HG03460 (cell line): ENCODE measurements at regions not wholly inside any gene's neighbourhood (a gene's known extent, or its start where the extent isn't known, plus 50 kb on each side); places are given as distances from the start of the nearest gene placed in this dataset.
"Not testable (repeated sequence)": the region's sequence is repeated elsewhere in the genome, so short reads cannot be mapped to it uniquely, and the experiment has no call there.

Experiments
- ATAC-seq: cut with Tn5 transposase; IDR thresholded peaks from one replicate; pipeline ENCODE4 v1.9.1; 2021; ENCODE audit not compliant: unreplicated experiment

DNA sequence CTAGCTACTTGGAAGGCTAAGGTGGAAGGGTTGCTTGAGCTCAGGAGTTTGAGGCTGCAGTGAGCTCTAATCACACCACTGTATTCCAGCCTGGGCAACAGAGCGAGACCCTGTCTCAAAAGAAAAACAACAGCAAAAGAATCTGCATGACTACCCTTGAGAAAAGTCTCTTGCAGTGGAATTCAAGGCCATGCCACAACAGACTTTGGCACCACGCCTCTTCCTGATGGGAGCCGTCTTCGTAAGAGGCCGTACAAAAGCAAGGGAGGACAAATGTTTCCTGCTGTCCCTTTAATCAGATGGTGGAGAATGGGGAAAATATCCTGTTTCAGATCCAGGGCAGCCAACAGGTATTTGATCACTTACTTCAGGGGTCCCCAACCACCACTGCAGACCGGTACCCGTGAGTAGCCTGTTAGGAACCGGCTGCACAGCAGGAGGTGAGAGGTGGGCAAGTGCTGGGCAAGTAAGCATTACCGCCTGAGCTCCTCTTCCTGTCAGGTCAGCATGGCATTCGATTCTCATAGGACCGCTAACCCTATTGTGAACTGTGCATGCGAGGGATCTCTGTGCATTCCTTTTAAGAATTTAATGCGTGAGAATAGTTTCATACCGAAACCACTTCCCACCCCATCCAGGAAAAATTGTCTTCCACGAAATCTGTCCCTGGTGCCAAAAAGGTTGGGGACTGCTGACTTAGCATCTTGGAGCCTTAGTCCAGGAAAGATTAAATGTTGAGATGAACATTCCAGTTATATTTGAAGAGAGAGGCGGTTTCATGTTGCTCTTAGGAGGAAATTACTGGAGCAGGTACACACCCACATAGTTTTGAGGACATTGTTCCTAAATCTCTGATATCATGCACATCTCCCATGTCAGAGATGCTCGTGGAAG is 94.4 kb upstream of the XPO1 start:
- ATAC-seq, result no peak

DNA sequence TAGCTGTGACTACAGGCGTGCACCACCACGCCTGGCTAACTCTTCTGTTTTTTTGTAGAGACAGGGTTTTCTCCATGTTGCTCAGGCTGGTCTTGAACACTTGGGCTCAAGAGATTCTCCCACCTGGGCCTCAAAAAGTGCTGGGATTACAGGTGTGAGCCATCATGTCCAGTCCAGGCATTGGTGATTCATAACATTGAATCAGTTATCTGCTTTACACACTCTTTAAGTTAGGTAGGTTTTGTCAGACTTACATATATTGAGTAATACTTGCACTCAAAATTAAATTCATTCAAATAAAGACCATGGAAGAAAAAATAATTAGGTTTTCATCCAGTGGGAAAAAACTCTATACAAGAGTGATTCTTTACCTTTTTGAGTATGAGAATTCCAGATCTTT is 93.2 kb upstream of the XPO1 start:
- no peak for ATAC-seq

DNA sequence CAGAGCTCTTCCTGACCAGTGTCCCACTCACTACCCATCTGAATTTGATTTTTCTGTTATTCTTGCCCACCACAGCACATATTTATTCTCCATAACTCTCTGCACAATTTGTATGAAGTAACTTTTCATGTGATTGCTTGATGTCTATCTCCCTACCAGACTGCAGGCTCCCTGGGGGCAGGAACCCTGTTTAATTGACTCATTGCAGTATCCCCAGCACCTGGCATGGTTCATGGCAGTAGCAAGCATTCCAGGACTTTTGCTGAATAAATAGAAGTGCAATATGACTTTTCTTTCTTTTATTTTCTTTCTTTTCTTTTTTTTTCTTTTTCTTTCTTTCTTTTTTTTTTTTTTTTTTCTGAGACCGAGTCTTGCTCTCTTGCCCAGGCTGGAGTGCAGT is 88.7 kb upstream of the XPO1 start:
- no peak for ATAC-seq

DNA sequence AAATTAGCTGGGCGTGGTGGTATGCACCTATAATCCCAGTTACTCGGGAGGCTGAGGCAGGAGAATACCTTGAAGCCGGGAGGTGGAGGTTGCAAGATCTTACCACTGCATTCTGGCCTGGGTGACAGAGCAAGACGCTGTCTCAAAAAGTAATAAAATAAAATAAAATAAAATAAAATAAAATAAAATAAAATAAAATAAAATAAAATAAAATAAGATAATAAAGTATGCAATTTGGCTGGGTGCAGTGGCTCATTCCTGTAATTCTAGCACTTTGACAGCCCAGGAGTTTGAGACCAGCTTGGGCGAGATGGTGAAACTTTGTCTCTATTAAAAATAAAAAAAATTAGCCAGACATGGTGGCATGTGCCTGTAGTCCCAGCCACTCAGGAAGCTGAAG is 85.6 kb upstream of the XPO1 start:
- no peak for ATAC-seq

DNA sequence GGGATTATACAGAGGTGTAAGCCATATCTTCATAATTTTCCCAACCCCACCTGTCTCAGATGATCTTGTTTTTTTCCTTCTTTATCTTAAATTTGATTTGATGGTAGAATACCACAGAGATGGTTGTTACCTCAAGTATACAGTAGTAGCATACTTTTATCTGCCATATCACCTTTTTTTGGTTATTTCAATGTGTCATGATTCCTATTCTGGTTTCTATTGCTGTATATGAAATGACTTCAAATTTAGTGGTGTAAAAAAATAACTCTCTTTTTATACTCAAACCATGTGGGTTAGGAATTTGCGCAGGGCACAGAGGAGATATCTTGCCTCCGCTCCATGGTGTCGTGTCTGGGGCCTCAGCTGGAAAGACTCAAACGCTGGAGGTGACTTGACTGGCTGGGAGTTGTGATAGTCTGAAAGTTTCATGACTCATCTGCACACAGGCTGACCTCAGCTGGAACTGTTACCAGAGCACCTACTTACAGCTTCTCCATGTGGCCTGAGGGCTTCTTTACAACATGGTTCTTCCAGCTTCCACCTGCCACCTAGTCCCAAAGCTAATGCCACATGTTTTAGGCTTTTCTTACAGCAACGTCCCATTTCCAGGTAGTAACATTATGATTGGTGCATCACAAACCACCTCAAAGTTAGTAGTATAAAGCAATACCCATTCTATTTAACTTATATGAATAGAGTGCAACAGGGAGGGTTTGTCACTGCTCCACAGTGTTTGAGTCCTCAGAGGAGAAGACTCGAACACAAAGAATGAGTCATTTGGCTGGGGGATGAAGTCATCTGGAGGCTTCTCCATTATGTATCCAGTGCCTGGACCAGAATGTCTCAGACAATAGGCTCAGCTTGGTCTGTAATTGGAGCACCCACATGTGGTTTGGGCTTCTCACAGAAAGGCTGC is 82.3 kb upstream of the XPO1 start:
- no peak for ATAC-seq

DNA sequence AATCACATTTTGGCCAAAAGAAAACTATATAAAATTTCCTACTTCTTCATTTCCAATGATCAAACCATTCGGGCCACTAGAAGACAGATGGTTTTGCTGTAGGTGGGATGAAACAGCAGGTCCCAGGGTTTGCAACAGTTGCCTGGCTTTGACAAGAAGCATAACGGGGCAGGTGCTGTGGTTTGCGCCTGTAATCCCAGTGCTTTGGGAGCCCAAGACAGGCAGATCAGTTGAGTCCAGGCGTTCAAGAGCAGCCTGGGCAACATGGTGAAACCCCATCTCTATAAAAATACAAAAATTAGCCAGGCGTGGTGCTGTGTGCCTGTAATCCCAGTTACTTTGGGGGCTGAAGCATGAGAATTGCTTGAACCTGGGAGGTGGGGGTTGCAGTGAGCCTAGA is 81.4 kb upstream of the XPO1 start:
- no peak for ATAC-seq

DNA sequence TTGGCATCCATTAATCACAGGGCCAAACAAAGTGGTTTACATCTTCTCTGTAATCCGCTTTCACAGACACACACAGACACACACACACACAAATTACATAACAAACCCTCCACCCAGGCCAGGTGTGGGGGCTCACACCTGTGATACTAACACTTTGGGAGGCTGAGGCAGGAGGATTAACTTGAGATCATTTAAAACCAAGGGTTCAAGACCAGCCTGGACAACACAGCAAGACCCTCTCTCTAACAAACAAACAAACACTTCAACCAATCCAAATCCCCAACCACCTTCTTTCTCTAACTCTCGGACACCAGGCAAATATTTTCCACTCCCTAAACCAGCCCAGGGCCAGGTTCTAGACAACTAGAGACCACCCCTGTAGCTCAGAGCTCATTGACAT is 79.5 kb upstream of the XPO1 start:
- ATAC-seq, result no peak

DNA sequence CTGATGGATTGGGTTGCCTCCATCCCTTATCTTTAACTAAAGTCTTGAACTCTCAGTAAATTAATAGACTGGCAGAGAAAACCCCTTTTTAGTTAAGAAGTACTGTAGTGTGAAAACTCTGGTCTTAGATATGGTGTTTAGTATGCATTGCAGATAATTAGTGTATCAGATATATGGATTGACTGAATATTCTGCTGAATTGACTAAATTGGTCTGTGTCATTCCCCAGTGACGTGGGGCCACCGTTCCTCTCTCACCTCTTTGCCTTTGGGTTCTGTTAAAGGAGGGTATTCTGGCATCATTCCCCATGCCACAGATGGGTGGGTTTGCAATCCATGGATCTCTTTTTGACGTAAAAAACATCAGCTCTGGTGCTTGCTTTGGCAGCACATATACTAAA is 67.1 kb upstream of the XPO1 start:
- ATAC-seq, result no peak

DNA sequence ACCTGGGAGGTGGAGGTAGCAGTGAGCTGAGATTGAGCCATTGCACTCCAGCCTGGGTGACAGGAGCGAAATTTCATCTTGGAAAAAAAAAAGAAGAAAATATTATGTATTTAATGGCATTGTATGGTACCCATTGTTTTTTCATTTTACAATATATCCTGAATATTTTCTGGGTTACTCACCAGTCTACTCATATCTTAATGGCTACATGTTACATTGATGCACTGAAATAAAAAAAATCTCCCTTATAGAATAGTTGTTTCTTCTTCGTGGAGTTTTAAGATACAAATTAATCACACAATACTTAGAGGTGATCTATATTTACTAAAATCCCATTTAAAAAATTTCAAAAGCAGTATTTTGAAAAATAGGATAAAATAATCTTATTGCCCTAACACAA is 66.3 kb upstream of the XPO1 start:
- no peak for ATAC-seq

DNA sequence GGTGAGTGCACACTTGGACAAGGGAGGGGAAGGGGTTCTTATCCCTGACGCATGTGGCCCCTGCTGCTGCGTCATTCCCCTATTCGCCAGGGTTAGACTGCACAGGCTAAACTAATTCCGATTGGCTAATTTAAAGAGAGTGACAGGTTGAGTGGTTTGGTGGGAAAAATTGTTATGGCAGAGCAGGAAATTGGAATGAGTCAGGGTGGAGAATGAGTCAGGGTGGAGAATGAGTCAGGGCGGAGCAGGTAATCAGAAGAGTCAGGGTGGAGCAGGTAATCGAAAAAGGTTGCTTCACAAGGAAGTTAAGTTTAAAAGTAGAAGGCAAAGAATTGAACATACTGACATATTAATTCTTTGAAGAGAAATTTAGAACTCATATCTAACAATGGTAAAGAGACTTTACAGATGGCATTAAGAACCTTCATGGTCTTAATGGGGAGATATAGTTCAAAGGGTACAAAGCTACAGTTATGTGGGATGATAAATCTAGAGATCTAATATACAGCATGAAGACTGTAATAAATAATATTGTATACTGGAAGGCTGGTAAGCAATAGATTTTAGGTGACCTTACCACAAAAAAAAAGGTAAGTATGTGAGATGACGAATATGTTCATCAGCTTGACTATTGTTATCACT is 60.5 kb upstream of the XPO1 start:
- ATAC-seq, result not testable (repeated sequence)

DNA sequence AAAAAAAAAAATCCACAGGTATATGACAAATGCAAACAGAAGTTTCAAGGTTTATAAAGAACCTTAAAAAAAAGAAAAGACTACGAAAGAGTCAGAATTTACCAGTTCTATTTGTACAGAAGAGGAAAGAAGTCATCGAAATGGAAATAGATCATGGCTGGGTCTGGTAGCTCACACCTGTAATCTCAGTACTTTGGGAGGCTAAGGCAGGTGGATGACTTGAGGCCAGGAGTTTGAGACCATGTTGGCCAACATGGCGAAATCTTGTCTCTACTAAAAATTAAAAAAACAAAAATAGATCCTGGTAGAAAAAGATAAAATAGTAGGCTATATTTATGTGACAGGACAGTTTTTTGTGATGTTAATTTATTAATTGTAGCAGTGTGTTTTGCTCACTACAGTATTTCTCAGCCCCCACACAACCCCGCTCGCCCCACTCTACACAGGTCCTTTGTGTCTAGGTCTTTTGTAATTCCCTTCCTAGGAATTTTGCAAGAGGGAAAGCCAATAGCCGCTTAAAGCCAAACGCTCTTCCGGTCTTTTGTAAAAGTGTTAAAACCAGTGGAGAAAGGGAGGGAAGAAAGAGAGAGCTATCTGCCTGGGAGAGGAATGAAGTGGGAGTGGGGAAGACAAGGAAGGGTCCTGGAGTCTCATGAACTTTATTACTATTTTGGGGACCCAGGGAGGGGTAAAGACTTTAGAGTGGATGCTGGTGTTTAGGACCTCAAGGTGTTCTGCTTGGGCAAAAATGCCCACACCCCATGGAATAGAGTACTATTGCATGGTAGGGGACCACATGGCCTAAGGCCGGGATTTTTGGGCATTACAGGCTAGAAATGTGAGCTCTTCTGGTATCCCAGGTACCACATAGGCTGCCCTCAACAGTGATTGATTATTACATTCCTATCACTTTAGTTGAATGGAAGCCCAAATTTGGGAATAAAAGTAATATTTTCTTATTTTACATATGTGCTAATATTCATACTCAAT is 59.4 kb upstream of the XPO1 start:
- ATAC-seq, result no peak

DNA sequence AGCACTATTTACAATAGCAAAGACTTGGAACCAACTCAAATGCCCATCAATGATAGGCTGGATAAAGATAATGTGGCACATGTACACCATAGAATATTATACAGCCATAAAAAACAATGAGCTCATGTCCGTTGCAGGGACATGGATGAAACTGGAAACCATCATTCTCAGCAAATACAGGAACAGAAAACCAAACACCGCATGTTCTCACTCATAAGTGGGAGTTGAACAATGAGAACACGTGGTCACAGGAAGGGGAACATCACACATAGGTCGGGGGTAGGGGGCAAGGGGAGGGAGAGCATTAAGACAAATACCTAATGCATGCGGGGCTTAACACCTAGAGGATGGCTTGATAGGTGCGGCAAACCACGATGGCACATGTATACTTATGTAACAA is 56.0 kb upstream of the XPO1 start:
- ATAC-seq, result not testable (repeated sequence)

DNA sequence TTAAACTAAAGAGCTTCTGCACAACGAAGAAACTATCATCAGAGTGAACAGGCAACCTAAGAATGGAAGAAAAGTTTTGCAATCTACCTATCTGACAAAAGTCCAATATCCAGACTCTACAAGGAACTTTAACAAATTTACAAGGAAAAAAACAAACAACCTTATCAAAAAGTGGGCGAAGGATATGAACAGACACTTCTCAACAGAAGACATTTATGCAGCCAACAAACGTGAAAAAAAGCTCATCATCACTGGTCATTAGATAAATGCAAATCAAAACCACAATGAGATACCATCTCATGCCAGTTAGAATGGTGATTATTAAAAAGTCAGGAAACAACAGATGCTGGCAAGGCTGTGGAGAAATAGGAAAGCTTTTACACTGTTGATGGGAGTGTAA is 55.5 kb upstream of the XPO1 start:
- ATAC-seq, result not testable (repeated sequence)

DNA sequence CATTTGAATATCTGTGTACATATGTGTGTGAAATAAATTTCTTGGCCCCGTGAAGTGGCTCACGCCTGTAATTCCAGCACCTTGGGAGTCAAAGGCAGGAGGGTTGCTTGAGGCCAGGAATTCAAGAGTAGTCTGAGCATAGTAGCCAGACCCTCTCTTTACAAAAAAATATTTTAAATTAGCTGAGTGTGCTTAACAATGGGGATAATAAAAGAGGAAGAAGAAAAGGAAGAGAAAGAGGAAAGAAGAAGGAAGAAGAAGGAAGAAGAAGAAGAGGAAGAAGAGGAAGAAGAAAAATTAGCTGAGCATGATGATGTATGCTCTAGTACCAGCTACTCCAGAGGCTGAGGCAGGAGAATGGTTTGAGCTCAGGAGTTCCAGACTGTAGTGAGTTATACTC is 52.1 kb upstream of the XPO1 start:
- no peak for ATAC-seq

DNA sequence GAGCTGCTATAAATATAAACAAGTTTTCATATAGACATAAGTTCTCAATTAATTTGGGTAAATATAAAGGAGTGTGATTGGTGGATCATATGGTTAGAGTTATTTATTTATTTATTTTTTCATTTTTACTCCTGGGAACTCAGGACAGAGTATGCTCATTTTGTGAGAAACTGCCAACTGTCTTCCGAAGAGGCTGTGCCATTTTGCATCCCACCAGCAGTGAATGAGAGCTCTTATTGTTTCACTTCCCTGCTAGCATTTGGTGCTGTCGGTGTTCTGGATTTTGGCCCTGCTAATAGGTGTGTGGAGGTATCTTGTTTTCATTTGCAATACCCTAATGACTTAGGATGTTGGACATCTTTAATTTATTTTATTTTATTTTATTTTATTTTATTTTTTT is 50.4 kb upstream of the XPO1 start:
- ATAC-seq, result no peak
